GM23338 (cell line): ENCODE measurements at regions not wholly inside any gene's neighbourhood (a gene's known extent, or its start where the extent isn't known, plus 50 kb on each side); places are given as distances from the start of the nearest gene placed in this dataset.

Source experiments
- CREB1 ChIP-seq: fragments of 250-450 bp; sonication (Bioruptor Pico); IDR thresholded peaks from 2 replicates; pipeline ENCODE4 v1.5.0; 2020; ENCODE audit warnings: low read depth, mild to moderate bottlenecking, moderate library complexity
- CTCF ChIP-seq, 2 experiments: fragments of 200-600 bp in 1 of 2; sonication (generic) in 1 of 2; conservative IDR thresholded peaks; 2 replicates each; pipeline versions ENCODE4 v1.5.1 to v1.6.1; 2016 to 2017; ENCODE audit warnings: antibody characterized with exemption in 2 of 2, low read depth in 2 of 2, mild to moderate bottlenecking in 2 of 2, moderate library complexity in 1 of 2
- EZH2 ChIP-seq: fragments of 200-600 bp; sonication (generic); IDR thresholded peaks from one replicate; pipeline ENCODE4 v1.8.0; 2017; ENCODE audit warnings: antibody characterized with exemption, mild to moderate bottlenecking, low read depth; ENCODE audit not compliant: unreplicated experiment
- EZH2phosphoT487 ChIP-seq: fragments of 200-600 bp; sonication (generic); IDR thresholded peaks from one replicate; pipeline ENCODE4 v1.8.1; 2018; ENCODE audit warnings: antibody characterized with exemption; ENCODE audit not compliant: unreplicated experiment
- JUNB ChIP-seq: IDR thresholded peaks from one replicate; pipeline ENCODE4 v1.6.1; 2016; ENCODE audit warnings: antibody characterized with exemption; ENCODE audit not compliant: unreplicated experiment
- NANOG ChIP-seq: IDR thresholded peaks from 2 replicates; pipeline ENCODE4 v1.6.1; 2016; ENCODE audit warnings: antibody characterized with exemption, borderline replicate concordance
- POLR2AphosphoS5 ChIP-seq: IDR thresholded peaks from 2 replicates; pipeline ENCODE4 v1.6.1; 2016; ENCODE audit warnings: antibody characterized with exemption, low read depth
- STAT1 ChIP-seq: IDR thresholded peaks from one replicate; pipeline ENCODE4 v1.6.1; 2016; ENCODE audit warnings: antibody characterized with exemption; ENCODE audit not compliant: unreplicated experiment
- ZNF331 ChIP-seq: fragments of 250-450 bp; sonication (Bioruptor Pico); IDR thresholded peaks from 2 replicates; pipeline ENCODE4 v1.5.0; 2020; ENCODE audit warnings: low read depth, mild to moderate bottlenecking, moderate library complexity
- TF ChIP-seq, protein P1 (sequence below): IDR thresholded peaks from one replicate; pipeline ENCODE4 v1.6.1; 2018; ENCODE audit warnings: antibody characterized with exemption; ENCODE audit not compliant: unreplicated experiment
- TF ChIP-seq, protein P2 (sequence below): IDR thresholded peaks from 2 replicates; pipeline ENCODE4 v1.6.1; 2016; ENCODE audit warnings: antibody characterized with exemption

- TF ChIP-seq EZH2phosphoT487 (no peak), CTCF (conservative IDR thresholded peaks at IDR 0.05; ENCODE audit: low read depth in 2 of 2) (no peak), EZH2 (no peak), POLR2AphosphoS5 (no peak), STAT1 (no peak), NANOG (no peak), CREB1 (CRISPR knock-in tag) (no peak), ZNF331 (no peak), JUNB (no peak)
- TF ChIP-seq, protein P1, sequence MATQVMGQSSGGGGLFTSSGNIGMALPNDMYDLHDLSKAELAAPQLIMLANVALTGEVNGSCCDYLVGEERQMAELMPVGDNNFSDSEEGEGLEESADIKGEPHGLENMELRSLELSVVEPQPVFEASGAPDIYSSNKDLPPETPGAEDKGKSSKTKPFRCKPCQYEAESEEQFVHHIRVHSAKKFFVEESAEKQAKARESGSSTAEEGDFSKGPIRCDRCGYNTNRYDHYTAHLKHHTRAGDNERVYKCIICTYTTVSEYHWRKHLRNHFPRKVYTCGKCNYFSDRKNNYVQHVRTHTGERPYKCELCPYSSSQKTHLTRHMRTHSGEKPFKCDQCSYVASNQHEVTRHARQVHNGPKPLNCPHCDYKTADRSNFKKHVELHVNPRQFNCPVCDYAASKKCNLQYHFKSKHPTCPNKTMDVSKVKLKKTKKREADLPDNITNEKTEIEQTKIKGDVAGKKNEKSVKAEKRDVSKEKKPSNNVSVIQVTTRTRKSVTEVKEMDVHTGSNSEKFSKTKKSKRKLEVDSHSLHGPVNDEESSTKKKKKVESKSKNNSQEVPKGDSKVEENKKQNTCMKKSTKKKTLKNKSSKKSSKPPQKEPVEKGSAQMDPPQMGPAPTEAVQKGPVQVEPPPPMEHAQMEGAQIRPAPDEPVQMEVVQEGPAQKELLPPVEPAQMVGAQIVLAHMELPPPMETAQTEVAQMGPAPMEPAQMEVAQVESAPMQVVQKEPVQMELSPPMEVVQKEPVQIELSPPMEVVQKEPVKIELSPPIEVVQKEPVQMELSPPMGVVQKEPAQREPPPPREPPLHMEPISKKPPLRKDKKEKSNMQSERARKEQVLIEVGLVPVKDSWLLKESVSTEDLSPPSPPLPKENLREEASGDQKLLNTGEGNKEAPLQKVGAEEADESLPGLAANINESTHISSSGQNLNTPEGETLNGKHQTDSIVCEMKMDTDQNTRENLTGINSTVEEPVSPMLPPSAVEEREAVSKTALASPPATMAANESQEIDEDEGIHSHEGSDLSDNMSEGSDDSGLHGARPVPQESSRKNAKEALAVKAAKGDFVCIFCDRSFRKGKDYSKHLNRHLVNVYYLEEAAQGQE, result no peak
- TF ChIP-seq, protein P2, sequence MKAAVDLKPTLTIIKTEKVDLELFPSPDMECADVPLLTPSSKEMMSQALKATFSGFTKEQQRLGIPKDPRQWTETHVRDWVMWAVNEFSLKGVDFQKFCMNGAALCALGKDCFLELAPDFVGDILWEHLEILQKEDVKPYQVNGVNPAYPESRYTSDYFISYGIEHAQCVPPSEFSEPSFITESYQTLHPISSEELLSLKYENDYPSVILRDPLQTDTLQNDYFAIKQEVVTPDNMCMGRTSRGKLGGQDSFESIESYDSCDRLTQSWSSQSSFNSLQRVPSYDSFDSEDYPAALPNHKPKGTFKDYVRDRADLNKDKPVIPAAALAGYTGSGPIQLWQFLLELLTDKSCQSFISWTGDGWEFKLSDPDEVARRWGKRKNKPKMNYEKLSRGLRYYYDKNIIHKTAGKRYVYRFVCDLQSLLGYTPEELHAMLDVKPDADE, result no peak
These were observed 256.2 kb upstream of the LUZP2 start for GRCh38 chr11:24240496-24241175.
